DOHH2 (cell line): ENCODE measurements at regions not wholly inside any gene's neighbourhood (a gene's known extent, or its start where the extent isn't known, plus 50 kb on each side); places are given as distances from the start of the nearest gene placed in this dataset.
"Not testable (repeated sequence)": the region's sequence is repeated elsewhere in the genome, so short reads cannot be mapped to it uniquely, and the experiment has no call there.

Experiments
- H3F3A ChIP-seq: fragments of 200-600 bp; sonication (generic), shearing (Covaris generic); 2 replicates; pipeline ENCODE4 v1.6.0; 2016; ENCODE audit warnings: antibody characterized with exemption, mild to moderate bottlenecking; ENCODE audit not compliant: control insufficient read depth, insufficient read depth
- H3K27ac ChIP-seq: fragments of 200-600 bp; sonication (generic); 2 replicates; pipeline ENCODE4 v1.5.1; 2014; ENCODE audit warnings: low read depth, mild to moderate bottlenecking, low read length, moderate library complexity
- H3K27me3 ChIP-seq: fragments of 200-600 bp; sonication (generic); 2 replicates; pipeline ENCODE4 v1.6.1; 2014; ENCODE audit warnings: mild to moderate bottlenecking, low read length, mixed read lengths; ENCODE audit not compliant: control insufficient read depth
- H3K36me3 ChIP-seq: fragments of 200-600 bp; sonication (generic); 2 replicates; pipeline ENCODE4 v1.6.1; 2014; ENCODE audit warnings: mild to moderate bottlenecking, low read length, moderate library complexity, mixed read lengths; ENCODE audit not compliant: control insufficient read depth
- H3K4me1 ChIP-seq: fragments of 200-600 bp; sonication (generic); 2 replicates; pipeline ENCODE4 v1.6.1; 2014; ENCODE audit warnings: mild to moderate bottlenecking, low read length, mixed read lengths; ENCODE audit not compliant: control insufficient read depth
- H3K4me2 ChIP-seq: fragments of 200-600 bp; sonication (generic); 2 replicates; pipeline ENCODE4 v1.6.0; 2014; ENCODE audit warnings: mild to moderate bottlenecking, low read length, moderate library complexity
- H3K4me3 ChIP-seq: fragments of 200-600 bp; sonication (generic); 2 replicates; pipeline ENCODE4 v1.5.1; 2014; ENCODE audit warnings: mild to moderate bottlenecking, low read length, mixed read lengths
- H3K79me2 ChIP-seq: fragments of 200-600 bp; sonication (generic); 2 replicates; pipeline ENCODE4 v1.6.1; 2014; ENCODE audit warnings: mild to moderate bottlenecking, low read length, mixed read lengths; ENCODE audit not compliant: control insufficient read depth
- H3K9me2 ChIP-seq: fragments of 200-600 bp; sonication (generic); replicated peaks from 2 replicates; pipeline ENCODE4 v1.6.1; 2014; ENCODE audit warnings: mild to moderate bottlenecking, low read length, mixed read lengths; ENCODE audit not compliant: control insufficient read depth
- H3K9me3 ChIP-seq: fragments of 200-600 bp; sonication (generic); 2 replicates; pipeline ENCODE4 v1.6.1; 2014; ENCODE audit warnings: antibody characterized with exemption, low read length, mixed read lengths; ENCODE audit not compliant: control insufficient read depth, insufficient read depth
- H4K20me1 ChIP-seq: fragments of 200-600 bp; sonication (generic); 2 replicates; pipeline ENCODE4 v1.6.0; 2014; ENCODE audit warnings: low read depth, mild to moderate bottlenecking, antibody characterized with exemption, low read length, moderate library complexity; ENCODE audit not compliant: control insufficient read depth, insufficient read depth
- CTCF ChIP-seq: fragments of 200-600 bp; sonication (generic); IDR thresholded peaks from one replicate; pipeline ENCODE4 v1.5.1; 2014; ENCODE audit warnings: antibody characterized with exemption, mild to moderate bottlenecking, low read depth, low read length; ENCODE audit not compliant: poor library complexity, severe bottlenecking
- EZH2phosphoT487 ChIP-seq: fragments of 200-600 bp; sonication (generic); IDR thresholded peaks from 2 replicates; pipeline ENCODE4 v1.6.1; 2017; ENCODE audit warnings: borderline replicate concordance, mild to moderate bottlenecking, antibody characterized with exemption, low read length, moderate library complexity, mixed read lengths

- Histone ChIP-seq H3K27me3 (no peaks in the 10 kb centered on the region), H3K9me2 (no peaks in the 10 kb centered on the region), H3K4me2 (no peak overlapping the region), H3K4me1 (no peaks in the 10 kb centered on the region), H4K20me1 (no peaks in the 10 kb centered on the region), H3F3A (no peaks in the 10 kb centered on the region), H3K27ac (no peak overlapping the region), H3K36me3 (no peaks in the 10 kb centered on the region), H3K4me3 (no peak overlapping the region), H3K79me2 (no peaks in the 10 kb centered on the region), H3K9me3 (no peaks in the 10 kb centered on the region; the same call in 1 of the 2 replicates)
- TF ChIP-seq CTCF (no peak), EZH2phosphoT487 (no peak)
Measured at GRCh38 chr21:21997390-21998333, 999.5 kb downstream of the NCAM2 start.

DNA sequence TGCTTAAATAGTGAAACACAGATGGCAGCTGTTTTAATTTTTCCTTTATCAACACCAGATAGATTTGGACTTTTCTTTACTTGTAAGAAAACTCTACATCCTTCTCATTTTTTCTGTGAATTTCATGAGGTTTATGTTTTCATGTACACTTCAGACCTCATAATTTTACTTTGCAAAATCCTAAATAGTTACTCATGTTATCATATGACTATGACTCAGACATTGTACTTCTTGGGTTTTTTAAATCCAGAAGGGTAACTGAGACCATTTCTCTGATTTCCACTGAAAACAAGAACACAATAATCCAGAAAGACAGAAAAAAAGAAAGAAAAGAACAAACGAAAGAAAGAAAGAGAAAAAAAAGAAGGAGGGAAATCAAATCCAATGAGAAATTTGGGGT is 1021.6 kb downstream of the NCAM2 start:
- H3K4me2 ChIP-seq, result no peak overlapping the region
- TF ChIP-seq EZH2phosphoT487 (no peak), CTCF (no peak)
- H3K36me3 ChIP-seq, result no peaks in the 10 kb centered on the region
- H4K20me1 ChIP-seq, result no peaks in the 10 kb centered on the region
- no peaks in the 10 kb centered on the region for H3K4me1 ChIP-seq
- H3K9me2 ChIP-seq, result no peaks in the 10 kb centered on the region
- H3K27ac ChIP-seq, result no peak overlapping the region
- peaks cover 4% of the 10 kb centered on the region; the same call in 1 of the 2 replicates for H3K9me3 ChIP-seq
- H3F3A ChIP-seq, result no peaks in the 10 kb centered on the region
- H3K4me3 ChIP-seq, result no peak overlapping the region
- H3K27me3 ChIP-seq, result no peaks in the 10 kb centered on the region
- no peaks in the 10 kb centered on the region for H3K79me2 ChIP-seq

- no peak overlapping the region for H3K4me2 ChIP-seq
- peaks cover 4% of the 10 kb centered on the region; the same call in 1 of the 2 replicates for H3K9me3 ChIP-seq
- no peaks in the 10 kb centered on the region for H3K4me1 ChIP-seq
- no peak overlapping the region for H3K27ac ChIP-seq
- H3K27me3 ChIP-seq, result no peaks in the 10 kb centered on the region
- no peak overlapping the region for H3K4me3 ChIP-seq
- no peak for TF ChIP-seq CTCF
- TF ChIP-seq EZH2phosphoT487, result no peak
- no peaks in the 10 kb centered on the region for H3K36me3 ChIP-seq
- no peaks in the 10 kb centered on the region for H3F3A ChIP-seq
- H3K9me2 ChIP-seq, result no peaks in the 10 kb centered on the region
- no peaks in the 10 kb centered on the region for H3K79me2 ChIP-seq
- H4K20me1 ChIP-seq, result no peaks in the 10 kb centered on the region
Measured at GRCh38 chr21:22020221-22020620, 1022.0 kb downstream of the NCAM2 start.

- H3K9me3 ChIP-seq, H3K4me1 ChIP-seq, H3K4me3 ChIP-seq, H3K9me2 ChIP-seq, H3K36me3 ChIP-seq, H3F3A ChIP-seq, H3K79me2 ChIP-seq, H3K27me3 ChIP-seq, H4K20me1 ChIP-seq, H3K4me2 ChIP-seq, H3K27ac ChIP-seq: not testable (repeated sequence)
Measured at GRCh38 chr21:22023896-22024295, 1025.7 kb downstream of the NCAM2 start.
